ENCODE measurements at regions not wholly inside any gene's neighbourhood (a gene's known extent, or its start where the extent isn't known, plus 50 kb on each side); places are given as distances from the start of the nearest gene placed in this dataset.
A peak's percentile ranks its signal among the peaks of the same experiment; 100 is the strongest.

DNA sequence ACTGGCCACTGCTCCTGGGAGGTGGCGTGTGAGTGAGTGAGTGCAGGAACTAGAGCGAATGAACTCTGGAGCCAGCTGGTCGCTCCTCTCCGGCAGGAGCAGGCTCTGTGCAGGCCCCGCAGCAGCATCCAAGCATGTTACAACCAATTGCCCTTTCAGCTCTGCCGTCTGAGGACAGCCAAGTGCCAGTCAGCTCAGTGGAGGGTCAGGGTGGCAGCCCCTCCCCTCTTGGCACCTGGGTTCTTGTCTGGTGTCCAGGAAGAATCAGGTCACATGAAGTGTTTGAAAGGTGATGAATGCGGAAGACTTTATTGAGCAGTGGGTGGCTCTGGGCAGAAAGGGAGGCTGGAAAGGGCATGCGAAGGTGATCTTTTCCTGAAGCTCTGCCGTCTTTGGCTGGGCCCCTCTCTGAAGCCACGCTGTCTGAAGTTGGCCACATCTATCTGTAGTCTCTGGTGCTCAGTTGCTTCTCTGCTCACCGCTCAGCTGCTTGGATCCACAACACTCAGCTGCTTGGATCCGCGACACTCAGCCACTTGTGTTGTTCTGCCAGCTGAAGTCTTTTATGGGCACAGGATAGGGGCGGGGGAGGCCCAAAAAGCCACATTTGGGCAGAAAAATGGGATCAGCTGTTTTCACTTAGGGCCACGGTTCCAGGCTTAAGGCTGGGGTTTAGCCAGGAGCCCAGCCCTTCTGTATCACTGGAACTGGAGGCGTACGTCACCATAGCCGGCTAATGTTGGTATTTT, 139.8 kb downstream of the ADSS2 start:
- ATAC-seq (no peak), DNase-seq (no peak)
- CTCF ChIA-PET, result interaction anchor here (1.8 to 1.9 kb wide), 2 partner anchors 9 to 10 kb away, joined by 5 to 6 read pairs; no protein-coding TSS in a partner anchor
- Mint-ChIP-seq H3K4me1 (no peaks in the 10 kb centered on the region), H3K27ac (no peak overlapping the region), H3K4me3 (no peak overlapping the region), H3K9me3 (ENCODE audit: low read depth) (peaks cover 2% of the 10 kb centered on the region), H3K36me3 (peaks cover 23% of the 10 kb centered on the region), H3K27me3 (no peaks in the 10 kb centered on the region)

GRCh38 chr1:244313346-244313745, 138.4 kb downstream of the ADSS2 start:
- Mint-ChIP-seq H3K27ac (no peak overlapping the region), H3K27me3 (no peaks in the 10 kb centered on the region), H3K4me3 (no peak overlapping the region), H3K36me3 (peaks cover 16% of the 10 kb centered on the region), H3K4me1 (peaks cover 11% of the 10 kb centered on the region), H3K9me3 (ENCODE audit: low read depth) (no peaks in the 10 kb centered on the region)
- DNase-seq, result no peak
- CTCF ChIA-PET, result interaction anchor here (0.6 to 1.2 kb wide), 3 partner anchors 14 to 284 kb away, joined by 3 read pairs; no protein-coding TSS in a partner anchor
- ATAC-seq, result no peak

DNA sequence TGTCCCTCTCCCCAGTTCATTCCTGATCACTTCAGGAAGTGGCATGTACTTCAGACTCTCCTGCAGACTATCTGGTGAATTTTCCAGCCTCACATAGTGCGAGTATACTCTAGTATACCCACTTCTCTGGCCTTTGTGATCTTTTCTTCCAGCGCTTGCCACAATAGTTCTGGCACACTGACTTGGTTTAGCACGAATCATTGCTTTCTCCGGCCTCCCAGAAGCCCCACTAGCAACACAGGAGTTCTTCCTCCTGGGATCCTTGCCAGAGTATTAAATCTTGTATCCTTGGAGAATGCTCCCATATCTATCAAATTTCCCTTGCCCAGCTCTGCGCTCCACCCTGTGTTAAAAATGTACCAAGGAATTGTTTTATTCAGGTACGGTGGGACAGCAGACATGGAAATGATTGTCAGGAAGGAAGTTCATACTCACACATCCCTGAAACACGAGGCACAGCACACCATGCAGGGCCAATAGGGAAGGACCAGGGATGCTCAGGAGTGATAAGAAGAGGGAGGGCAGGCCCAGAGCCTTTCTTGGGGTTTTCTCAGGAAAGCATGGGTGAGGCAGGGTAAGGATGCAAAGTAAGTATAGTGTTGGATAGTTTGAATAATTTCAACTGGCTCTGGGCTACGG, 136.7 kb downstream of the ADSS2 start:
- ATAC-seq, result no peak
- no peak overlapping the region for H3K4me3 Mint-ChIP-seq
- H3K9me3 Mint-ChIP-seq (ENCODE audit: low read depth), result no peaks in the 10 kb centered on the region
- DNase-seq, result no peak
- peaks cover 26% of the 10 kb centered on the region for H3K4me1 Mint-ChIP-seq
- no peaks in the 10 kb centered on the region for H3K27me3 Mint-ChIP-seq
- CTCF ChIA-PET, result no interaction called here
- peaks cover 19% of the 10 kb centered on the region for H3K36me3 Mint-ChIP-seq
- no peak overlapping the region for H3K27ac Mint-ChIP-seq

DNA sequence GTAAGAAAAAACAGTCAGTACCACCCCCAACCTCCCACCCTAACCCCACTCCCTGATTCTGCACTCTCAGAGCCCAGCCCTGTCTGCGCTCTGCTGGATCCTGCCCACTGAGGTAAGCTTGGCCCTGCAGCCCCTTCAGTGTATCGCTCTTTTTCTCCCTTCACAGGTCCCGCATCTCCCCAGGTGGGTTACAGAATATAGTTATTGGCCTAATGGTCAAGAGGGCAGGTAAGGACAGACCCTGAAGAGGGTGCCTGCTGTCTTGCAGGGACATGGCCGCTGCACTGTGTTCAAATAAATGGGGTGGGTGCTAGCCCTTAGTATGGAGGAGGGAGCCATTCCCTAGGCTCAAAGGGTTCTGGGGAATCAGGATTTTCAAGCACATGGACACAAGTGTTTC, 135.7 kb downstream of the ADSS2 start:
- no peak overlapping the region for H3K27ac Mint-ChIP-seq
- ATAC-seq, result no peak
- CTCF ChIA-PET, result interaction anchor here (1.9 kb wide), 1 partner anchor 16 kb away, joined by 10 read pairs; no protein-coding TSS in a partner anchor
- peaks cover 33% of the 10 kb centered on the region for H3K4me1 Mint-ChIP-seq
- no peaks in the 10 kb centered on the region for H3K9me3 Mint-ChIP-seq (ENCODE audit: low read depth)
- no peaks in the 10 kb centered on the region for H3K27me3 Mint-ChIP-seq
- no peak for DNase-seq
- H3K36me3 Mint-ChIP-seq, result peaks cover 19% of the 10 kb centered on the region
- no peak overlapping the region for H3K4me3 Mint-ChIP-seq

GRCh38 chr1:244316407-244316806, 135.3 kb downstream of the ADSS2 start:
- Mint-ChIP-seq H3K4me1 (peaks cover 35% of the 10 kb centered on the region), H3K4me3 (no peak overlapping the region), H3K36me3 (peaks cover 17% of the 10 kb centered on the region), H3K27me3 (no peaks in the 10 kb centered on the region), H3K9me3 (ENCODE audit: low read depth) (no peaks in the 10 kb centered on the region), H3K27ac (no peak overlapping the region)
- DNase-seq, result no peak
- CTCF ChIA-PET, result interaction anchor here (1.9 kb wide), 1 partner anchor 17 kb away, joined by 10 read pairs; no protein-coding TSS in a partner anchor
- ATAC-seq, result no peak

GRCh38 chr1:244316986-244317655, 134.6 kb downstream of the ADSS2 start:
- Mint-ChIP-seq H3K36me3 (peaks cover 13% of the 10 kb centered on the region), H3K27me3 (no peaks in the 10 kb centered on the region), H3K27ac (no peak overlapping the region), H3K4me1 (peaks cover 42% of the 10 kb centered on the region), H3K9me3 (ENCODE audit: low read depth) (no peaks in the 10 kb centered on the region), H3K4me3 (no peak overlapping the region)
- DNase-seq, result no peak
- CTCF ChIA-PET, result interaction anchor here (1.9 kb wide), 1 partner anchor 17 kb away, joined by 10 read pairs; no protein-coding TSS in a partner anchor
- ATAC-seq, result no peak

- Mint-ChIP-seq H3K4me3 (no peak overlapping the region), H3K27me3 (no peaks in the 10 kb centered on the region), H3K27ac (peak overlapping the region; percentile 85), H3K36me3 (peaks cover 14% of the 10 kb centered on the region), H3K4me1 (peaks cover 51% of the 10 kb centered on the region), H3K9me3 (ENCODE audit: low read depth) (no peaks in the 10 kb centered on the region)
- DNase-seq (no peak), ATAC-seq (no peak)
- CTCF ChIA-PET, result interaction anchor here (1.9 kb wide), 1 partner anchor 18 kb away, joined by 10 read pairs; no protein-coding TSS in a partner anchor
Measured at GRCh38 chr1:244318078-244318477, 133.6 kb downstream of the ADSS2 start.

- ATAC-seq (peak; percentile 22), DNase-seq (peak; percentile 61)
- CTCF ChIA-PET, result no interaction called here
- Mint-ChIP-seq H3K9me3 (ENCODE audit: low read depth) (no peaks in the 10 kb centered on the region), H3K4me3 (peak overlapping the region; percentile 41), H3K4me1 (peaks cover 54% of the 10 kb centered on the region), H3K27me3 (no peaks in the 10 kb centered on the region), H3K36me3 (peaks cover 12% of the 10 kb centered on the region), H3K27ac (peak overlapping the region; percentile 85)
Measured at GRCh38 chr1:244318512-244318911, 133.2 kb downstream of the ADSS2 start.

- CTCF ChIA-PET, result interaction anchor here (1.0 kb wide), 1 partner anchor 18 kb away, joined by 3 read pairs; no protein-coding TSS in a partner anchor
- peak overlapping the region; percentile 63 for H3K4me3 Mint-ChIP-seq
- ATAC-seq, result peak; percentile 84
Measured at GRCh38 chr1:244319283-244320132, 132.2 kb downstream of the ADSS2 start.

GRCh38 chr1:244322181-244322580, 129.5 kb downstream of the ADSS2 start:
- Mint-ChIP-seq H3K4me1 (peaks cover 83% of the 10 kb centered on the region), H3K36me3 (peaks cover 19% of the 10 kb centered on the region), H3K27ac (peak overlapping the region; percentile 93), H3K27me3 (no peaks in the 10 kb centered on the region), H3K9me3 (ENCODE audit: low read depth) (peaks cover 2% of the 10 kb centered on the region), H3K4me3 (peak overlapping the region; percentile 63)
- DNase-seq (no peak), ATAC-seq (no peak)
- CTCF ChIA-PET, result interaction anchor here (1.2 to 1.6 kb wide), 2 partner anchors 11 to 29 kb away, joined by 3 to 5 read pairs; no protein-coding TSS in a partner anchor

More at GRCh38 chr1:244319283-244320132, 132.2 kb downstream of the ADSS2 start:
- peak overlapping the region; percentile 97 for H3K27ac Mint-ChIP-seq
- H3K9me3 Mint-ChIP-seq (ENCODE audit: low read depth), result no peaks in the 10 kb centered on the region
- H3K36me3 Mint-ChIP-seq, result peaks cover 13% of the 10 kb centered on the region
- peaks cover 62% of the 10 kb centered on the region for H3K4me1 Mint-ChIP-seq
- peak; percentile 87 for DNase-seq
- H3K27me3 Mint-ChIP-seq, result no peaks in the 10 kb centered on the region

GRCh38 chr1:244322791-244323521, 128.8 kb downstream of the ADSS2 start:
- Mint-ChIP-seq H3K9me3 (ENCODE audit: low read depth) (peaks cover 2% of the 10 kb centered on the region), H3K4me3 (peak overlapping the region; percentile 71), H3K27ac (peak overlapping the region; percentile 93), H3K36me3 (peaks cover 22% of the 10 kb centered on the region), H3K27me3 (no peaks in the 10 kb centered on the region), H3K4me1 (peaks cover 80% of the 10 kb centered on the region)
- CTCF ChIA-PET, result interaction anchor here (1.0 to 1.6 kb wide), 3 partner anchors 12 to 28 kb away, joined by 3 to 5 read pairs (median 3); no protein-coding TSS in a partner anchor
- ATAC-seq (peak; percentile 56), DNase-seq (peak; percentile 78)

Data from activated CD8-positive, alpha-beta memory T cell treated with anti-CD3 and anti-CD28 coated beads, Interleukin-2, amount 10 ng/mL, durations not matched to agents 7 days and 5 days (primary cell).